Activated T-helper 2 cell treated with anti-CD3 and anti-CD28 coated beads, Interferon-gamma antibody, Interleukin-2, Interleukin-4, amounts not matched to agents 10 μg/mL and 5 μg/mL and 100 μg/mL, durations not matched to agents 14 hours and 24 hours and 36 hours (primary cell): ENCODE measurements at regions not wholly inside any gene's neighbourhood (a gene's known extent, or its start where the extent isn't known, plus 50 kb on each side); places are given as distances from the start of the nearest gene placed in this dataset.

ENCODE experiments used
- DNase-seq: peaks from one replicate; pipeline ENCODE4 v3.0.0; 2021; ENCODE audit warnings: low spot score
- H3K27ac Mint-ChIP-seq: one replicate; pipeline ENCODE4 v1.8.0; 2021; ENCODE audit warnings: mixed read lengths
- H3K27me3 Mint-ChIP-seq: one replicate; pipeline ENCODE4 v1.8.0; 2021; ENCODE audit warnings: low read depth, mixed read lengths
- H3K36me3 Mint-ChIP-seq: one replicate; pipeline ENCODE4 v1.8.0; 2021; ENCODE audit warnings: low read depth, mixed read lengths
- H3K4me1 Mint-ChIP-seq: one replicate; pipeline ENCODE4 v1.8.0; 2021; ENCODE audit warnings: low read depth, mixed read lengths
- H3K4me3 Mint-ChIP-seq: one replicate; pipeline ENCODE4 v1.8.0; 2021; ENCODE audit warnings: low read depth, mild to moderate bottlenecking, moderate library complexity, mixed read lengths
- H3K9me3 Mint-ChIP-seq: one replicate; pipeline ENCODE4 v1.8.0; 2021; ENCODE audit warnings: mixed read lengths
- intact Hi-C: fragments of 100-400 bp; cut with micrococcal nuclease; formaldehyde crosslinking; loops from one replicate; pipeline ENCODE4 v1.15.1; 2023

GRCh38 chr2:41907771-41908207 is 140.0 kb upstream of the PKDCC start:
- H3K4me1 Mint-ChIP-seq: no peaks in the 10 kb centered on the region
- peaks cover 29% of the 10 kb centered on the region for H3K27me3 Mint-ChIP-seq
- H3K9me3 Mint-ChIP-seq: no peaks in the 10 kb centered on the region
- DNase-seq: no peak
- H3K36me3 Mint-ChIP-seq: no peaks in the 10 kb centered on the region
- intact Hi-C loops: no loop called here
- no peak overlapping the region for H3K4me3 Mint-ChIP-seq
- no peak overlapping the region for H3K27ac Mint-ChIP-seq

GRCh38 chr2:41908349-41908748 is 139.5 kb upstream of the PKDCC start:
- intact Hi-C loops: no loop called here
- H3K27me3 Mint-ChIP-seq: peaks cover 26% of the 10 kb centered on the region
- H3K4me3 Mint-ChIP-seq: no peak overlapping the region
- no peak for DNase-seq
- no peaks in the 10 kb centered on the region for H3K36me3 Mint-ChIP-seq
- no peaks in the 10 kb centered on the region for H3K4me1 Mint-ChIP-seq
- no peak overlapping the region for H3K27ac Mint-ChIP-seq
- no peaks in the 10 kb centered on the region for H3K9me3 Mint-ChIP-seq

GRCh38 chr2:41909584-41909983 is 138.2 kb upstream of the PKDCC start:
- intact Hi-C loops: no loop called here
- Mint-ChIP-seq H3K27me3 (peaks cover 27% of the 10 kb centered on the region), H3K36me3 (no peaks in the 10 kb centered on the region), H3K4me1 (no peaks in the 10 kb centered on the region), H3K9me3 (no peaks in the 10 kb centered on the region), H3K27ac (no peak overlapping the region), H3K4me3 (no peak overlapping the region)
- no peak for DNase-seq

GRCh38 chr2:41910126-41910525 is 137.7 kb upstream of the PKDCC start:
- no peaks in the 10 kb centered on the region for H3K4me1 Mint-ChIP-seq
- H3K4me3 Mint-ChIP-seq: no peak overlapping the region
- no peak overlapping the region for H3K27ac Mint-ChIP-seq
- H3K36me3 Mint-ChIP-seq: no peaks in the 10 kb centered on the region
- H3K27me3 Mint-ChIP-seq: peaks cover 27% of the 10 kb centered on the region
- DNase-seq: no peak
- H3K9me3 Mint-ChIP-seq: no peaks in the 10 kb centered on the region
- intact Hi-C loops: no loop called here

GRCh38 chr2:41911033-41911432 is 136.8 kb upstream of the PKDCC start:
- no peak for DNase-seq
- no peaks in the 10 kb centered on the region for H3K36me3 Mint-ChIP-seq
- peaks cover 26% of the 10 kb centered on the region for H3K27me3 Mint-ChIP-seq
- H3K27ac Mint-ChIP-seq: no peak overlapping the region
- H3K4me1 Mint-ChIP-seq: no peaks in the 10 kb centered on the region
- intact Hi-C loops: no loop called here
- H3K4me3 Mint-ChIP-seq: no peak overlapping the region
- no peaks in the 10 kb centered on the region for H3K9me3 Mint-ChIP-seq

- Mint-ChIP-seq H3K9me3 (no peaks in the 10 kb centered on the region), H3K4me3 (no peak overlapping the region), H3K27me3 (peaks cover 19% of the 10 kb centered on the region), H3K4me1 (no peaks in the 10 kb centered on the region), H3K36me3 (no peaks in the 10 kb centered on the region), H3K27ac (no peak overlapping the region)
- intact Hi-C loops: no loop called here
- DNase-seq: no peak
Measured at GRCh38 chr2:41912337-41912736, 135.5 kb upstream of the PKDCC start.

- DNase-seq: no peak
Measured at GRCh38 chr2:41912776-41913175, 135.0 kb upstream of the PKDCC start.

GRCh38 chr2:41913311-41913710 is 134.5 kb upstream of the PKDCC start:
- intact Hi-C loops: no loop called here
- H3K4me3 Mint-ChIP-seq: no peak overlapping the region
- no peaks in the 10 kb centered on the region for H3K36me3 Mint-ChIP-seq
- H3K9me3 Mint-ChIP-seq: no peaks in the 10 kb centered on the region
- H3K27me3 Mint-ChIP-seq: peaks cover 16% of the 10 kb centered on the region
- DNase-seq: no peak
- H3K4me1 Mint-ChIP-seq: no peaks in the 10 kb centered on the region
- no peak overlapping the region for H3K27ac Mint-ChIP-seq

More at GRCh38 chr2:41912776-41913175, 135.0 kb upstream of the PKDCC start:
- H3K36me3 Mint-ChIP-seq: no peaks in the 10 kb centered on the region
- no peak overlapping the region for H3K27ac Mint-ChIP-seq
- H3K9me3 Mint-ChIP-seq: no peaks in the 10 kb centered on the region
- intact Hi-C loops: no loop called here
- no peak overlapping the region for H3K4me3 Mint-ChIP-seq
- peaks cover 19% of the 10 kb centered on the region for H3K27me3 Mint-ChIP-seq
- H3K4me1 Mint-ChIP-seq: no peaks in the 10 kb centered on the region

- no peaks in the 10 kb centered on the region for H3K4me1 Mint-ChIP-seq
- no peak for DNase-seq
- H3K9me3 Mint-ChIP-seq: no peaks in the 10 kb centered on the region
- H3K36me3 Mint-ChIP-seq: no peaks in the 10 kb centered on the region
- intact Hi-C loops: no loop called here
- no peak overlapping the region for H3K4me3 Mint-ChIP-seq
- H3K27me3 Mint-ChIP-seq: peaks cover 16% of the 10 kb centered on the region
- no peak overlapping the region for H3K27ac Mint-ChIP-seq
Measured at GRCh38 chr2:41913921-41914609, 133.8 kb upstream of the PKDCC start.

GRCh38 chr2:41914936-41915335 is 132.9 kb upstream of the PKDCC start:
- Mint-ChIP-seq H3K27ac (no peak overlapping the region), H3K4me3 (no peak overlapping the region), H3K27me3 (peaks cover 13% of the 10 kb centered on the region), H3K4me1 (no peaks in the 10 kb centered on the region), H3K9me3 (no peaks in the 10 kb centered on the region), H3K36me3 (no peaks in the 10 kb centered on the region)
- intact Hi-C loops: no loop called here
- no peak for DNase-seq

- Mint-ChIP-seq H3K27ac (no peak overlapping the region), H3K4me3 (no peak overlapping the region), H3K9me3 (no peaks in the 10 kb centered on the region), H3K36me3 (no peaks in the 10 kb centered on the region), H3K27me3 (peaks cover 11% of the 10 kb centered on the region), H3K4me1 (no peaks in the 10 kb centered on the region)
- intact Hi-C loops: no loop called here
- no peak for DNase-seq
Measured at GRCh38 chr2:41916177-41916576, 131.6 kb upstream of the PKDCC start.

GRCh38 chr2:41917587-41917986 is 130.2 kb upstream of the PKDCC start:
- H3K4me1 Mint-ChIP-seq: no peaks in the 10 kb centered on the region
- DNase-seq: no peak
- intact Hi-C loops: no loop called here
- no peaks in the 10 kb centered on the region for H3K9me3 Mint-ChIP-seq
- H3K4me3 Mint-ChIP-seq: no peak overlapping the region
- H3K27ac Mint-ChIP-seq: no peak overlapping the region
- H3K36me3 Mint-ChIP-seq: no peaks in the 10 kb centered on the region
- peaks cover 4% of the 10 kb centered on the region for H3K27me3 Mint-ChIP-seq

GRCh38 chr2:41919135-41919534 is 128.7 kb upstream of the PKDCC start:
- intact Hi-C loops: no loop called here
- H3K4me1 Mint-ChIP-seq: no peaks in the 10 kb centered on the region

GRCh38 chr2:41920181-41920580 is 127.6 kb upstream of the PKDCC start:
- Mint-ChIP-seq H3K4me3 (no peak overlapping the region), H3K27ac (no peak overlapping the region), H3K9me3 (peaks cover 4% of the 10 kb centered on the region), H3K4me1 (no peaks in the 10 kb centered on the region), H3K36me3 (no peaks in the 10 kb centered on the region), H3K27me3 (no peaks in the 10 kb centered on the region)
- no peak for DNase-seq
- intact Hi-C loops: no loop called here

More at GRCh38 chr2:41919135-41919534, 128.7 kb upstream of the PKDCC start:
- H3K27me3 Mint-ChIP-seq: peaks cover 1% of the 10 kb centered on the region
- no peaks in the 10 kb centered on the region for H3K36me3 Mint-ChIP-seq
- no peak overlapping the region for H3K4me3 Mint-ChIP-seq
- no peak overlapping the region for H3K27ac Mint-ChIP-seq
- no peak for DNase-seq
- H3K9me3 Mint-ChIP-seq: no peaks in the 10 kb centered on the region
